ENCODE measurements at regions not wholly inside any gene's neighbourhood (a gene's known extent, or its start where the extent isn't known, plus 50 kb on each side); places are given as distances from the start of the nearest gene placed in this dataset.

DNA sequence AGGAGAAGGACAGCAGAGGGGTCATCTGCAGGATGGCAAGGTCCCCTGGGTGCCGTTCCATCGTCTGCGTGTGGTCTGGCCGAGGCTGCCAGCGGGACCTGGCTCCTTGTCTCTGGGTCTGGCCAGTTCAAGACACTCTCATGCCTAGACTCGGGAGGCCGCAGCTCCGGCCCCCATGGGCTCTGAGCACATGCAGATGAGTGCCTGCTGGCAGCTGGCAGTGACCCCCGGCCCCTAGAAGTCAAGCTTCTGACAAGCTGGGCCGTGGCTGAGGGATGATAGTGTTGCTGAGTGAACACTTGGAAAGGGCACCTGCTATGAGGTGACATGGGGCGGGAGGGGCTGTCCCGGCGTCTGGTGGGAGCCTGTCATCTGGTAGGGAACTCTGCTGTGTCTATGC, 1180.6 kb downstream of the BRD1 start:
- DNase-seq, result no peak

DNA sequence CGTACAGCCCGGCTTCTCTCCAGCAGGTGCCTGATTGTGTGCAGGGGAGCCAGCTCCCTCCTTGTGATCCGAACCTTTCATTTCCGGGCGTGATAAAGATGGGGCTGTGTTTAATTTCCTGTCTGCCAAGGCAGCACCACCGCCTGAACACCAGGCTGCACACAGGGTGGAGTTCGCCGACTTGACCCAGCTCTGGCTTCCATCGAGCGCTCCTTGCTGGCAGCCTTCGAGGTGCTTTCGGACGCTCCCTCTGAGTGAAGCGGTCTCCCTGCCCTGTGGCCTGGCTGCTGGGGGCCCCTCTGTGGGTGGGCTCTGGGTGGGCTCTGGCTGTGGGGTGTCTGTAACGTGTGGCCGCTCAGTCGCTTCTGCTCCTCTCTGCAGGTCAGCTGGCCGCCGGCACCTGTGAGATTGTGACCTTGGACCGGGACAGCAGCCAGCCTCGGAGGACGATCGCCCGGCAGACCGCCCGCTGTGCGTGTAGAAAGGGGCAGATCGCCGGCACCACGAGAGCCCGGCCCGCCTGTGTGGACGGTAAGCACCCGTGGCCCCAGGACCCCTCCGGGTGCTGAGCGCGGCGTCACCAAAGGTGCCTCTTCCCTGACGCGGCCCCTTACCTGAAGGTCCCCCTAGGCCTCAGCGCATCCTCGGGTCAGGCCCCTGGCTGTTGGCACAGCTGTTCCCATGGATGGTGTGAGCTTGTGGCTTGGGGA, 1181.3 kb downstream of the BRD1 start:
- DNase-seq, result no peak

DNA sequence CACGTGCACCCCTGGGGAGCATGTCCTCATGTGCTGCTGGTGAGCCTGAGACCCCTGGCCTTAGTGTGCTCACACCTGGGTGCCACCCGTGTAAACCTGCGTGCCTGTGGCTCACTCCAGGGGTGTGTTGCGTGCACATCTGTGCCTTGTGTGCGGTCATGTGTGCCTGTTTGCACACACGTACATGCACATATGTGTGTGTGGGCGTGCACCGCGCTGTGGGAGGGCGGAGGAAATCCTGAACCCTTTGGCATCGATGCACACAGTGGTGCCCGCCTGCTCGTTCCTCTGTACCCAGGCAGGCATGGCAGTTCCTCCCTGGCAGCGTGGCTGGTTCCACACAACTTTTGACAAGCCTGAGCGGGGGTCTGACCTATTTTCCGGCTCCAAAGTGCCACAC, 1181.9 kb downstream of the BRD1 start:
- DNase-seq, result no peak

DNA sequence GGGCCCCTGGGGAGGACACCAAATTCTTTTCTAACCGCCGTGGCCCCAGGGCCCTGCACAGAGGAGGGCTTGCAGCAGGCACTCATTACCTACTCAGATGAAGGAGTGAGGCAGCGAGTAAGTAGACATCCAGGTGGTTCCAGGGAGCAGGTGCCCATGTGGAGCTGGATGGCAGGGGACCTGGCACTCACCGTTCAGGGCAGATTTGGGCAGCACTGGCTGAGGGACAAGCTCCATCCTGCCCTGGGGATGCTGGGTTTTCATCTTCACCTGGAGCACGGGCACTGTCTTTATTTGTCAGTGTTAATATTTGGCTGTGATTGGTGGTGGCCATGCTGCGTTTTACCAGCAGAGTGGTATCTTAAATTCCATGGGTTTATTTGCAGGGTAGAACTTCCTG, 1182.7 kb downstream of the BRD1 start:
- DNase-seq, result no peak

DNA sequence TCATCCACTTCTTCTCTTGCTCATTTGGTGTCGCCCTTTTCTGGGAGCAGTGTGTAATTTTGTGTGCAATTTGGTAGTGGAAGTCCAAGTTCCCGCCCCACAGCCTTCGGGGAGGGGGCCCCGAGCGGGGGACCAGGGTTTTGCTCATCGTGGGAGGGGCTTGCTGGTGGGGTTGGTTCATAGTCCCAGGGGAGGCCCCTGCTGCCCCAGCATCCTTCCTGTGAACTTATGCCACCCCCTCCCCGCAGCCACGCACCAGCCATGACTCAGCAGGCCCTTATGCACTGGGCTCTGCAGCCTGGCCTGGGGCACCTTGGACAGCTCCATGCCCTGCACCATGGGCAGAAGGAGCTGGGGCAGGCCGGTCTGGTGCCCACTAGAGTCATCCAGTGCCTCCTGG, 1183.6 kb downstream of the BRD1 start:
- no peak for DNase-seq

DNA sequence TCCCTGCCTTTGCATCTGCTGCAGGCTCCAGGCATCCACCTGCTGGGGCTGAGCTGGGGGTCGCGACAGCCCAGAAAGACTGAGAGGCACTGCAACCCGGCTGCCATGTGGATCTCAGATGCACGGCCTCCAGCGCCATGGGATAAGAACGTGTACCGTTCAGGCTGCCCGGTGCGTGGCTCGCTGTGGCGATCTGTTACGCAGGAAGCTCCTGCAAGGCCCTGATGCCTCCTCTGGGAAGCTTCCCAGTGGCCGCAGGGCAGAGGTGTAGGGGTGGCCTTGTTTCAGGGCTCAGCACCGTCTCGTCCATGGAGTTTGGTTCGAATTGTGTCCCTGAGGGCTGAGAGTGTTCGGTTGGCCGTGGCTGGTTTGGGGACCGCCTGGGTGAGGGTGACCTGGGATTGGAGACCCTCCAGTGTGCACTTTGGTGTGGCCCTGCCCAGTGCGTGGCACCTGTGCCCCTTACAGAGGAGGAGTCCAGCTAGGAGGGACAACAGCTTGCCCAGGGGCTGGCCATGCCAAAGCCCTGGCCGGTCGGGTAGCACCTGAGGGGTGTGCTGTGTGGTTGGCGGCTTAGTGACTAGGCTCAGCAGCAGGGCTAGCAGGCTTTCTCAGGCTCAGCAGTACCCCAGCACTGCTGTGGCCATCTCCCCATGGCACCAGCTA, 1184.5 kb downstream of the BRD1 start:
- no peak for DNase-seq

DNA sequence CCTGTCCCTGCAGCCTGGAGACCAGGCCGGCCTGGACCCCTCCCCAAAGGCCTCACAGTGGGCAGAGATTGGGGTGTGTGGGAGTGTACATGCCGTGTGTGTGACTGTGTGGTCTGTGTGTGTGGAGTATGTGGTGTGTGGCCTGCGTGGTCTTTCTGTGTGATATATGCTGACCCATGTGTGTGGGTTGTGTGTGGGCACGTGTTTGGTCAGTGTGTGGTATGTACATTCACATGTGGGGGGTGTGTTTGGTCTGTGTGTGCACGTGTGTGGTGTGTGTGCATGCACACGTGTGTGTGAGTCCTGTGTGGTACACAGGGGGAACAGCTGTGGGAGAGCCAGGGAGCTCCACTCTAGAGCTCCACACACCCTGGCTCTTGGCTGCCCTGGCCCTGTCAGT, 1185.1 kb downstream of the BRD1 start:
- no peak for DNase-seq

DNA sequence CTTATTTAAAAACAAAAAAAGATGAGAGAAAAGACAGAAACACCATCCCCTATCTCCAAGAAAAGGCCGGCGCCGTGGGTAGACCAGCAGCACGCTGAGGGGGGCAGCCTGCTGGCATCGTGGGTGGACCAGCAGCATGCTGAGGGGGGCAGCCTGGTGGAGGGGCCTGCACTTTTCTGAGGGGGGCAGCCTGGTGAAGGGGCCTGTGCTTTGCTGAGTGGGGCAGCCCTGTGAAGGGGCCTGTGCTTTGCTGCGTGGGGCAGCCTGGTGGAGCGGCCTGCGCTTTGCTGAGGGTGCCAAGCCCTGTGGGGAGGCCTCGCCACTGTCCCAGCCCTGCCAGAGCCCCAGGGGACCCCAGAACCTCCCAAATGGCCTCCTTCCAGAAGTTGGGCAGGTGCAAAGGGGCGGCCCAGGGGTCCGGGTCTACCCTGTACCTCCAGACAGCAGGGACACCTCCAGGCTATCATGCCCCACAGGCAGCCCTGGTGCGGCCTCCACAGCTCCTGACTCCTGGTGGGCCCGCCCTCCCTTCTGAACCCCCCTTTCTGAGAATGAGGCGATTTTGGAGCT, 1185.7 kb downstream of the BRD1 start:
- no peak for DNase-seq

DNA sequence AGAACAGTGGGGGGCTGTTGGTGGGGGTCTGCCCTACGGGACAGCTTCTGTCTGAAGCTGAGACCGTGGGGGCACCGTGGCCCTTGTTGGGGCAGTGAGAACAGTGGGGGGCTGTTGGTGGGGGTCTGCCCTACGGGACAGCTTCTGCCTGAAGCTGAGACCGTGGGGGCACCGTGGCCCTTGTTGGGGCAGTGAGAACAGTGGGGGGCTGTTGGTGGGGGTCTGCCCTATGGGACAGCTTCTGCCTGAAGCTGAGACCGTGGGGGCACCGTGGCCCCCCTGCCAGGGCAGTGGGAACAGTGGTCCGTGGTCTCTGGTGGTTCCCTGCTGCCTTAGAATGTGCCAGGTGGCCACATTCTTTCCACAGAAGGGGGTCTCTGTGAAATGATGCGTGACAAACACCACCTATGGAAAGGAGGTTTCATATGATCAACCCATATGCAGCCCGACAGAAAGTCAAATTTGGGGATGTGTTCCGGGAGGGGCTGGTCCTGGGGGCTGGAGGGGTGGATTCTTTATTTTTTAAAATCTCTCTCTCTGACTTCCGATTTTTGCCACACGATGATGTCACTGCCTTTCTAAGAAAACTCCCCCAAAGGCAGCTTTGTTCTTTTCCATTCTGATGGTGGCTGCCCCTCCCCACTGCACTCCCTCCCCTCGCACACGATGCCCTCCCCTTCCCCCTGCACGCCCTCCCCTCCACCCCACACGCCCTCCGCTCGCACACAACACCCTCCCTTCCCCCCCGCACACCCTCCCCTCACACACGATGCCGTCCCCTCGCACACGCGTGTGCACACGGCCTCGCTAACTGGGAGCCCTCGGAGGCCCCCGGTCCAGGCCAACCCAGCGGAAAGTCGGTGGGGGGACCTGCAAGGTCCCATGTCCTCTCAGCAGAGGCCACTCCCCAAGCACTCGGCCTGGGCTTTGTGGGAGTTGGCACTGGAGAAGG, 1186.5 kb downstream of the BRD1 start:
- no peak for DNase-seq

DNA sequence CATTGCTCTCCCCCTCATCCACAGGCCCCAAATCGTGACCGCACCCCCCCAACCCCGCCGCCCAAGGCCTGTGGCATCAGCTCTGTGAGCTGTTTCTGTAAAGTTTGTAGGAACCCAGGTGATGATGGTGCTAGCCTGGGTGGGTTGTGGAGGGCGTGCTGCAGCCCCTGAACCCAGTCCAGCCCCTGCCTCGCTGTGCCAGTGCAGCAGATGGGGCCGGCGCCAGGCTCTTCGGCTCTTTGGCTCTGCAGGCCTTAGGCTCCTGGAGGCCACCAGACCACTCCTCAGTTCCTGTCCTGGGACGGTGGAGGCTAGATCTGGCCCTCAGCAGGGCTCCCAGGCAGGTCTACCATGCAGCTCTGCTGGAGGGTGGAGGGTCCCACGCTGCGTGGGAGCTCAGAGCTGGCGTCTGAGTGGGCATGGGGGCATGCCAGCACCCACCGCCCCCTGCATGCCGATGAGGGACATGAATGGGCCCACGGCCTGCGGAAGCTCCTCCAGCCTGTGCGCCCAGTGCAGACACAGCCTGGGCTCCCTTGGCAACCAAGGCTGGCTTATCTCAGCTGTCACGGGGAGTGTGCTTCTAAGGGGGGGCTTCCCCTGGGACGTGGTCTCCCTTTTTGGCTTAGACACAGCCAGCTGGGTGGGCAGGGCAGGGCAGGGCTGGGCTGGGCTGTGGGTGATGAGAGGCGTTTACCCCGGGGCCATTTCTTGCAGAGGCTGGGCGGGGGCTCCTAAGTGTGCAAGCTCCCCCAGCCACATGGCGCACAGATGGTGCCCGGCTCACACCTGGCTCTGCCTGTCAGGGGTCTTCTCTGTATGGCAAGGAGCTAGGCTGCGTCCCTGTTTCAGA, 1187.6 kb downstream of the BRD1 start:
- DNase-seq, result no peak

DNA sequence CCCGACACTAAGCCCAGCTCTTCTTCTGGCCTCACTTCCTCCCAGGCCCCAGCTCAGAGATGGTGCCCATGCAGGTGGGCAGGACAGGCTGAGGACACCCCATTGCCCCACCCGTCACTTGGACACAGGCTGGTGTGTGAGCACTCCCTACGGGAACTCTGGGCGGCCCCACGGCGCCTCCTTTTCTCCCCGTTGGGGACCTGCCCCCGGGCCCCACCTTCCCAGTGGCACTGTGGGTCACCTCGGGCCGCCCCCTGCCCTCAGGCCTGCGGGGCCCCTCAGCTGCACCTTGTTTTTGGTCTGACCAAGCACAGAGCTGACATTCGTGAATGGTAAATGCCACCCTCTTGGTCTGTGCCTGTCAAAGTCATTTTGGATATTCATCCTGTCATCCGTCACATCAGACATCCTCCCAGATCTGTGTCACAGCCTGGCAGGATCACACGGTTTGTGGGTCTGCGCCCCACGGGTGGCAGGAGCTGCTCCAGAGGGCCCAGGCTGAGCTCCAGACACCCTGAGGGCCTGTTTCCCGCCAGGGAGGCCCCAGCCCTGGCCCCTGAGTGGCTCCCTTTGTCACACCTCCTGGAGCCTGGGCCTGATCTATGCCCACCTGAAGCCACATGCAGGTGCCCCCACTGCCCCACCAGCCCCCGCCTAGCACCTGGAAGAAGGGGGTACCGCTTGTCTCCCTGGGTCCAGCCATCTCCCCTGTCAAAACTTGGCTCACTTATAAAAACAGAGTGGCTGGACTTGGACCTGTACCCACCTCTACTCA, 1188.5 kb downstream of the BRD1 start:
- no peak for DNase-seq

DNA sequence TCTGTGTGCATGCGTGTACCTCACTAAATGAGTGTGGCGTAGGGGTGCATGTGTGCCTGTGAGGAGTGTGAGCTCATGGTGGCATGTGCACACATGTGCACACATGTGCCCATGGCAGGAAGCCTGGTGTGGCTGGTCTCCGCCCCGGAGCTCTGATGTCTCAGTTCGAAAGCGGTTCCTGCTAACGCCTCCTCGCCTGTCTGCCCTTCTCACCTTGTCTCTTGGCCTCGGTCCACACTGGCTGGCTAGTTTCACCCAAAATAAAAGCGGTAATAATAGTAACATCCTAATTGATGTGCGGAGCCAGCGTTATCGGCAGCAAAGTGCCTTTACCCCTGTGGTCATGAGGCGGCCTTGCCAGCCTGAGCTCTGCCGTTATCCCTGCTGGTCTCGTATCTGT, 1190.4 kb downstream of the BRD1 start:
- no peak for DNase-seq

DNA sequence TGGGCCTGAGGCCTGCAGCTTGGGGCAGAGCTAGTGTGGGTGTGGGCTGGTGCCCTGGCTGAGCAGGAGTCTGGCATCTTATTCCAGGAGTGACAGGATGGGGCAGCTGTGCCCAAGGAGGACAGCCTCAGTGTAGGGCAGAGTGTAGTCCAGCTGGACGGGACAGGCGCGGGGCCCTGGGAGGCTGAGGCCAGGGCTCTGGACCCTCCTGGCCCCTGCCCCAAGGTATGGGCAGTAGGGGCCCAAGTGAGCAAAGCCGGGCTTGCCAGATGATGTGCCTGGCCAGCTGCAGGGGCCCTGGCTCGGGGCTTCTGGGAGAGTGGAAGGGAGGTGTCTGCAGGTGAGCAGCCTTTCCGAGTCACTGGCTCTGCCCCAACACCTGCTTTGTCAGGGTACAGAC, 1190.9 kb downstream of the BRD1 start:
- DNase-seq, result no peak

DNA sequence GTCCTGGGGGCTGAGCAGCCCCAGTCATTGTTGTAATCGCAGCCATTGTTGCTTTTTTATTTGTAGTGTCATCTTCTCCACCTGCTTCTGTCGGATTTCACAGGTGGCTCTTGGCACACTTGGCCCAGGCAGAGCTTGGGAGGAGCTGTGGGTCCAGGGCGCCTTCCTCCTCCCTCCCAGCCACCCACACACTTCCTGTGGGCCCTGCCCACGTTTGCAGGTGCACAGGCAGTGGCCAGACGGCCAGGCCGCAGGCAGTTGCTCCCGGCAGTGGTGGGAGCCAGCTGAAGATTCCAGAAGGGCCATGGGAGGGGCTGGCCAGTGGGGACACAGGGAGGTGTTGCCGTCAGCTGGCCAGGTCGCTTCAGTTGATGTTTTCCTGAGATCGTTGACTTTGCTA, 1191.9 kb downstream of the BRD1 start:
- no peak for DNase-seq

DNA sequence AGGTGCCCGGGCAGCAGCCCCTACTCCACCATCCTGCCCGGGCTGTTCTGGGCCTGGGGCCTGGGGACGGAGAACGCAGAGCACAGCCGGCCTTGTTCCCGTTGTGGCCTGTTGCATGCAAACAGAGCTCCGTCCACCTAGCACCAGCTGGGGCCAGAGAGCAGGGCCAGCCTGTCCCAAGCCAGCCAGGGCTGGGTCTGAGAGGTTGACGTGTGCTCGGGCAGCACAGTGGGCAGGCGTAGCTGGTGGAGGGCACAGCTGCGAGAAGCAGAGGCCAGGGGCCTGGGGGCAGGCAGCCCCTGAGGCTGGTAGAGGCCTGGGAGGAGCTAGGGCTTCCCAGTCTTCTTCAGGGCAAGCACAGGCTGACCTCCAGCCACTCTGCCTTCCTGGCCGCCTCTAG, 1192.6 kb downstream of the BRD1 start:
- DNase-seq, result no peak

DNA sequence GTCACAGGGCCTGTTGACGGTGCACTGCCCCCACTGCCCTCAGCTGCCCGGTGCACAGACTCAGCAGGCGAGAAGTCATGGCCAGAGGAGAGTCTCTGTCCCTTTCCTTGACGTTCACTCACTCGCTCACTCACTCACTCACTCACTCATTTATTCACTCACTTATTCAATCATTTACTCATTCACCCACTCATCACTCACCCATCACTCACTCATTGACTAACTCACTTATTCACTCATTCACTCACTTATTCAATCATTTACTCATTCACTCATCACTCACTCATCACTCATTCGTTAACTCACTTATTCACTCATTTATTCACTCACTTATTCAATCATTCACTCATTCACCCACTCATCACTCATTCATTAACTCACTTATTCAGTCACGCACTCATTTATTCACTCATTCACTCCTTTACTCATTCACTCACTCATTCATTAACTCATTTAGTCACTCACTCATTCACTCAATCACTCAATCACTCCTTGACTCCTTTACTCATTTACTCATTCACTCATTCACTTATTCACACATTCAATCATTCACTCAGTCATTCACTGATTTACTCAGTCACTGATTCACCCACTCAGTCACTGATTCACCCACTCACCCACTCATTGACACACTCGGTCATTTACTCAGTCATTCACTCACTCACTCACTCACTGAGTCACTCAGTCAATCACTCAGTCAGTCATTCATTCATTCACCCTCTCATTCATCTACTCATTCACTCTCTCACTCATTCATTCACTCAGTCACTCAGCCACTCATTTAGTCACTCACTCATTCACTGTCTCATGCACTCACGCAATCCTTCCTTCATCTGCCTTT, 1193.5 kb downstream of the BRD1 start:
- no peak for DNase-seq

DNA sequence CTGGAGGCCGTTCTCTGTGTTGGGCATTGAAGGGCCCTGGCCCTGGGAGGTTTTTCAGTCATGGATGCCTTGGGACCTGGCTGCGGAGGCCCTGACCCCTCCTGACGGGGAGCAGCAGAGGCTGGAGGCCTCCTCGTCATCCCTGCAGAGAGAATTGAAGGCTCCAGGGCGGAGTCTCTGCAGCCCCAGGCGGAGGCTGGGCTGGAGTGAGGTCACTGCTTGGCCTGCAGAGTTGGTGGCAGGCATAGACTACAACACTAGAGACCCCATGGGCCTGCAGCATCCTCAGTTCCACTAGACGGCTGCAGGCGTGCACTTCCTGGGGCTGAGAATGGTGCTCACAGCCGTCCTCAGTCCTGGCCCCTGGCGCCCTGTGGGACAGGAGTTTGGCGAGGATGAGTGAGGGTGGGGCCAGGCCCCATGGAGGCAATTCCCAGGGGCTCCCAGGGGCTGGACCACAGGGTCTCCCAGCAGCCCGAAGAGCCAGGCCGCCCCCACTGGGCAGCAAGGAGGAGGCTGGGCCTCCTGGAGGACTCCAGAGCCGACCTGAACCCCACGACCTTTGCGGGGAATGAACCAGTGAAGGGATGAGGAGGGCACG, 1194.9 kb downstream of the BRD1 start:
- DNase-seq, result no peak

DNA sequence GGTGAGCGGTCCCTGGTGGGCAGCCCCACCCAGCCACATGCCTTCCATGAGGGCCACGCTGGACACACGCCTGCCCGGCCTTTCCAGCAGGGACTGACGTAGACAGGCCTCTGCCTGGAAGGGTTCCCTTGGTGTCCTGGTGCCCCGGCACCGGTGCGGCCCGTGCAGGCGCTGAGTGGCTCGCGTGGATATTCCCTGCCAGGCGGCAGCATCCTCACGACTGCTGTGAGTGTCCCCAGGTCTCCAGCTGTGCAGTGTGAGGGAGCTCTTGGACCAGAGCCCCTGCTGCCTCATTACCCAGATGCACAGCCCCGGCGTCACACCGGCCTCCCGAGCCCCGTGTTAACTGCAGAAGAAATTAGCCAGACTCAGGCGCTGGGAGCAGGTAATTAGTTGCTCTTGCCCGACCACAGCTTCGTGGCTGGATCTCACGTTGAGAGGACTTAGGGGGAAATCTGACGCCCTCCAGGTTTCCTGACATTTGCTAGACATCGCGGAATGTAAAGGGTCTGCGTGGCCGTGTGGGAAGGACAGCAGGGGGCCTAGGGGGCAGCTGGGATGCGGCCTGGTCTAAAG, 1196.3 kb downstream of the BRD1 start:
- DNase-seq, result no peak

DNA sequence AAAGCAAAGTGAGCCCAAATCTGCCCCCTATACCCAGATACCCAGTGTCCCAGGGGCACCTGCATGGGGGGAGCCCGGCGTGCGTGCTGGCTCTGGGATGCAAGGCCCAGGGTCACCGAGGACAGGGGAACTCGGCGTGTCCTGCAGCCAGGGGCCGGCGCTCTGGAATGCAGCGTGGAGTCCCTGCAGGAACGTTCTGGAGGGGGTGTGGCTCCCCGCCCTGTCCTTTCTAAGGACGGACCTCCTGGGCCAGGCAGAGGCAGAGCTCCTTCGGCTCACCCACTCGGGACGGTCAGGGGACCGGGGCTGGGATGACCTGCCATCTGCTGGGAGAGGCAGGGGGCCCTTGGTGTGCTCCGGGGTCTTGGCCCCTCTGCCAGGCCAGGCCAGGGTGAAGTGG, 1196.8 kb downstream of the BRD1 start:
- no peak for DNase-seq

DNA sequence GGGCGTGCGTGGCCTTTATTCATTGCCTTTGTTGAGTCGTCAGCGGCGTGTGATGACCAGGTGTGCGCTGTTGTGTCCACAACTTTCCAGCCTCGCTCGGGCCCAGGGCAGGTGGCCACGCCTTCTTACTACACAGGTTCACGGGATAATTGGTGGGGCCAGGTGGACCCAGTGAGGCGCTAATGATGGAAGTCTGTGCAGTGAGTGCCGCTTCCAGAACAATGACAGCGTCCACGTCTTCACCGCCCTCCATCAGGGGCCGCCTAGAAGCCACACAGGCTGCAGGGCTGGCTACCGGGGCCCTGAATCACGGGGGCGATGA, 1197.3 kb downstream of the BRD1 start:
- no peak for DNase-seq
